Fibroblast of lung (primary cell): ENCODE measurements at regions not wholly inside any gene's neighbourhood (a gene's known extent, or its start where the extent isn't known, plus 50 kb on each side); places are given as distances from the start of the nearest gene placed in this dataset.

Experiments used
- CTCF ChIP-seq, 2 donors: IDR thresholded peaks in 1 of 2; conservative IDR thresholded peaks in 1 of 2; 1 replicate in 1 of 2; 2 replicates in 1 of 2; pipeline ENCODE4 v1.5.1; 2011 to 2012; ENCODE audit warnings: low read length in 2 of 2, control low read depth in 1 of 2, inconsistent platforms in 1 of 2, low read depth in 1 of 2, mild to moderate bottlenecking in 1 of 2
- EZH2 ChIP-seq: IDR thresholded peaks from 2 replicates; pipeline ENCODE4 v1.5.1; 2012; ENCODE audit warnings: low read length, control low read depth, mild to moderate bottlenecking; ENCODE audit errors: missing control alignments

- TF ChIP-seq CTCF (conservative IDR thresholded peaks at IDR 0.05 in 1 of 2, IDR thresholded peaks at IDR 0.05 in 1 of 2; ENCODE audit: low read depth in 1 of 2, low read length in 2 of 2), result no peak
- TF ChIP-seq EZH2, result no peak
Measured at GRCh38 chr7:138170298-138170697, 94.0 kb downstream of the AKR1D1 start.
